GM12872 (cell line): ENCODE measurements at regions not wholly inside any gene's neighbourhood (a gene's known extent, or its start where the extent isn't known, plus 50 kb on each side); places are given as distances from the start of the nearest gene placed in this dataset.
A peak's percentile ranks its signal among the peaks of the same experiment; 100 is the strongest.

Experiments used
- TF ChIP-seq, protein P1 (sequence below): IDR thresholded peaks from 3 replicates; pipeline ENCODE4 v1.5.1; 2011; ENCODE audit warnings: low read depth, mild to moderate bottlenecking, low read length, moderate library complexity; ENCODE audit not compliant: insufficient read depth

GRCh38 chr7:31186202-31186601 is 134.1 kb downstream of the ADCYAP1R1 start:
- TF ChIP-seq, protein P1, sequence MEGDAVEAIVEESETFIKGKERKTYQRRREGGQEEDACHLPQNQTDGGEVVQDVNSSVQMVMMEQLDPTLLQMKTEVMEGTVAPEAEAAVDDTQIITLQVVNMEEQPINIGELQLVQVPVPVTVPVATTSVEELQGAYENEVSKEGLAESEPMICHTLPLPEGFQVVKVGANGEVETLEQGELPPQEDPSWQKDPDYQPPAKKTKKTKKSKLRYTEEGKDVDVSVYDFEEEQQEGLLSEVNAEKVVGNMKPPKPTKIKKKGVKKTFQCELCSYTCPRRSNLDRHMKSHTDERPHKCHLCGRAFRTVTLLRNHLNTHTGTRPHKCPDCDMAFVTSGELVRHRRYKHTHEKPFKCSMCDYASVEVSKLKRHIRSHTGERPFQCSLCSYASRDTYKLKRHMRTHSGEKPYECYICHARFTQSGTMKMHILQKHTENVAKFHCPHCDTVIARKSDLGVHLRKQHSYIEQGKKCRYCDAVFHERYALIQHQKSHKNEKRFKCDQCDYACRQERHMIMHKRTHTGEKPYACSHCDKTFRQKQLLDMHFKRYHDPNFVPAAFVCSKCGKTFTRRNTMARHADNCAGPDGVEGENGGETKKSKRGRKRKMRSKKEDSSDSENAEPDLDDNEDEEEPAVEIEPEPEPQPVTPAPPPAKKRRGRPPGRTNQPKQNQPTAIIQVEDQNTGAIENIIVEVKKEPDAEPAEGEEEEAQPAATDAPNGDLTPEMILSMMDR, result no peak

GRCh38 chr7:31175672-31176071 is 123.6 kb downstream of the ADCYAP1R1 start:
- TF ChIP-seq, protein P1, result 0 out of 3 replicates have a peak, but pooled peaks have one; percentile 7

DNA sequence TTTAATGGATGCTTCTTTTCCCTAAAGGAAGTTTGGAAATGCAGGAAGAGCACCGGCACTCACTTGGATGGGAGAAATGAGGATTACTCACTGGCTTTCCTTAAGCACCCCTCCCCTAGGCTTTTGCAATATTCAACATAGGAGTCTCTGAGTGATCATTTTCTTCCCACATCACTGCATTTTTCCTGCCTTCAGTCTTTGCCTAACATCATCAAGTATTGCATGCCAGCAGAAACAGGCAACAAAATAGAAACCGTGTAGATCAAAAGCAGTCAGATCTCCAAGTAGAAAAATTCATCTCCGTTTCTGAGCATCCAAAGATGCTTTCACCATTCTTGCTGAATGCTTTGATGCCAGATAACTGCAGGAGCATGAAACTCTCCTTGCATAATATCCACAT is 119.9 kb downstream of the ADCYAP1R1 start:
- TF ChIP-seq, protein P1, result no peak

- TF ChIP-seq, protein P1, result no peak
Observed at GRCh38 chr7:31171216-31171785, 119.2 kb downstream of the ADCYAP1R1 start.
